GM23338 (cell line): ENCODE measurements at regions not wholly inside any gene's neighbourhood (a gene's known extent, or its start where the extent isn't known, plus 50 kb on each side); places are given as distances from the start of the nearest gene placed in this dataset.

Experiments
- ATAC-seq: fragments of 200-7000 bp; cut with Tn5 transposase; 3 replicates; pipeline ENCODE4 v1.9.1; 2020
- DNase-seq: peaks from one replicate; pipeline ENCODE4 v3.0.0-alpha.2; 2015; ENCODE audit warnings: low spot score
- H2AFZ ChIP-seq: fragments of 200-600 bp; sonication (generic); 2 replicates; pipeline ENCODE4 v1.8.0; 2016; ENCODE audit warnings: antibody characterized with exemption, mild to moderate bottlenecking, moderate library complexity
- H3F3A ChIP-seq: fragments of 200-600 bp; sonication (generic); replicated peaks from 2 replicates; pipeline ENCODE4 v1.8.0; 2017; ENCODE audit warnings: antibody characterized with exemption, mixed run types, low read depth
- H3K27ac ChIP-seq: fragments of 200-600 bp; sonication (generic); 2 replicates; pipeline ENCODE4 v1.6.1; 2016; ENCODE audit warnings: low read depth
- H3K27me3 ChIP-seq: fragments of 200-600 bp; sonication (generic); 2 replicates; pipeline ENCODE4 v1.8.0; 2016; ENCODE audit warnings: mild to moderate bottlenecking, mixed run types, moderate library complexity; ENCODE audit not compliant: insufficient read depth
- H3K36me3 ChIP-seq: fragments of 200-600 bp; sonication (generic); 2 replicates; pipeline ENCODE4 v1.8.0; 2016; ENCODE audit warnings: mild to moderate bottlenecking; ENCODE audit not compliant: insufficient read depth
- H3K4me1 ChIP-seq: fragments of 200-600 bp; sonication (generic); 2 replicates; pipeline ENCODE4 v1.8.0; 2016; ENCODE audit warnings: mild to moderate bottlenecking, moderate library complexity; ENCODE audit not compliant: insufficient read depth
- H3K4me2 ChIP-seq: fragments of 200-600 bp; sonication (generic); 2 replicates; pipeline ENCODE4 v1.7.1; 2017; ENCODE audit warnings: mixed run types
- H3K4me3 ChIP-seq: fragments of 200-600 bp; sonication (generic); 2 replicates; pipeline ENCODE4 v1.6.1; 2016; ENCODE audit warnings: mixed run types
- H3K79me2 ChIP-seq: fragments of 200-600 bp; sonication (generic); replicated peaks from 2 replicates; pipeline ENCODE4 v1.8.0; 2017; ENCODE audit warnings: mild to moderate bottlenecking; ENCODE audit not compliant: insufficient read depth
- H3K9me2 ChIP-seq: fragments of 200-600 bp; sonication (generic); 2 replicates; pipeline ENCODE4 v1.8.0; 2017; ENCODE audit not compliant: insufficient read depth
- H4K20me1 ChIP-seq: fragments of 200-600 bp; sonication (generic); replicated peaks from 2 replicates; pipeline ENCODE4 v1.8.0; 2017; ENCODE audit warnings: mild to moderate bottlenecking; ENCODE audit not compliant: insufficient read depth
- H3K27ac Mint-ChIP-seq: 2 replicates; pipeline ENCODE4 v1.8.0; 2020; ENCODE audit warnings: inconsistent platforms, mild to moderate bottlenecking, moderate library complexity, mixed read lengths
- H3K27me3 Mint-ChIP-seq: 3 replicates; pipeline ENCODE4 v1.8.0; 2022; ENCODE audit warnings: low read depth, mild to moderate bottlenecking, moderate library complexity, mixed read lengths, inconsistent platforms; ENCODE audit not compliant: insufficient read depth, poor library complexity
- H3K36me3 Mint-ChIP-seq: 3 replicates; pipeline ENCODE4 v1.8.0; 2021; ENCODE audit warnings: low read depth, mild to moderate bottlenecking, inconsistent platforms, moderate library complexity, mixed read lengths
- H3K4me1 Mint-ChIP-seq: 3 replicates; pipeline ENCODE4 v1.8.0; 2020; ENCODE audit warnings: mild to moderate bottlenecking, inconsistent platforms, mixed read lengths
- H3K4me3 Mint-ChIP-seq: 3 replicates; pipeline ENCODE4 v1.8.0; 2021; ENCODE audit warnings: moderate library complexity, mild to moderate bottlenecking, inconsistent platforms, mixed read lengths
- H3K9me3 Mint-ChIP-seq: 3 replicates; pipeline ENCODE4 v1.8.0; 2020; ENCODE audit warnings: moderate library complexity, mild to moderate bottlenecking, inconsistent platforms, mixed read lengths
- CREB1 ChIP-seq: fragments of 250-450 bp; sonication (Bioruptor Pico); IDR thresholded peaks from 2 replicates; pipeline ENCODE4 v1.5.0; 2020; ENCODE audit warnings: low read depth, mild to moderate bottlenecking, moderate library complexity
- EZH2 ChIP-seq: fragments of 200-600 bp; sonication (generic); IDR thresholded peaks from one replicate; pipeline ENCODE4 v1.8.0; 2017; ENCODE audit warnings: antibody characterized with exemption, mild to moderate bottlenecking, low read depth; ENCODE audit not compliant: unreplicated experiment
- JUNB ChIP-seq: IDR thresholded peaks from one replicate; pipeline ENCODE4 v1.6.1; 2016; ENCODE audit warnings: antibody characterized with exemption; ENCODE audit not compliant: unreplicated experiment
- NANOG ChIP-seq: IDR thresholded peaks from 2 replicates; pipeline ENCODE4 v1.6.1; 2016; ENCODE audit warnings: antibody characterized with exemption, borderline replicate concordance
- TF ChIP-seq, protein P1 (sequence below): fragments of 250-450 bp; sonication (Bioruptor Pico); IDR thresholded peaks from 2 replicates; pipeline ENCODE4 v1.5.0; 2020; ENCODE audit warnings: mild to moderate bottlenecking, moderate library complexity
- TF ChIP-seq, protein P2 (sequence below): IDR thresholded peaks from one replicate; pipeline ENCODE4 v1.6.1; 2018; ENCODE audit warnings: antibody characterized with exemption; ENCODE audit not compliant: unreplicated experiment
- TF ChIP-seq, protein P3 (sequence below), 2 experiments: fragments of 200-600 bp in 1 of 2; sonication (generic) in 1 of 2; conservative IDR thresholded peaks; 2 replicates each; pipeline versions ENCODE4 v1.5.1 to v1.6.1; 2016 to 2017; ENCODE audit warnings: antibody characterized with exemption in 2 of 2, low read depth in 2 of 2, mild to moderate bottlenecking in 2 of 2, moderate library complexity in 1 of 2

DNA sequence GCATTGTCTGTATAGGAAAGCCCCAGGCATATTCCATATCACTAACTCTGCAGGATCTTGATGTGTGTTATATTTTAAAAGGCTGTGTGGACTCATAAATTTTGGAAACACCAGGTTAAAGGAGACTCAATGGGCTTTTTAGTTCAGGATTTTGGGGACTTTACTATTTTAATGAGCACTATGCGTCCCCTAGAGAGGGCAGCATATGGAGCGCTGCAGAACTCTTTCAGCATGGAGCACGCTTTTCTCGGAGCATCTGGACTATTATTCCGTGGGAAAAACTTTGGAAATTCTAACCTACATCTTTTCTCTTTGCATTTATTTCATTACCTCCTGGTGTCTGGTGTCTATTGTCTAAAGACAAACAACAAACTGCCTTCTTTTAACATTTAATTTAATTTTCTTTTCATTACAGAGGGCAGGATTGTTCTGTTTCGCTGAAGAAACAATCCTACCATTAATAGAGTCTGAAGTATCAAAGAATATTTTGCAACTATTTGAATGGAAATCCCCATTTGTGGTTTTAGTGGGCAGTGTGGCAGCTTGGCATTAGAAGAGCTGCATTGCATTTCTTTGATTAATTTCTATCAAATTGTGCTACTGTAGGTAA lies 399.9 kb upstream of the HSF2 start:
- Mint-ChIP-seq H3K9me3 (peaks cover 9% of the 10 kb centered on the region; the same call in 2 of the 3 replicates), H3K27me3 (no peaks in the 10 kb centered on the region), H3K4me3 (no peak overlapping the region), H3K4me1 (peaks cover 30% of the 10 kb centered on the region), H3K27ac (no peak overlapping the region), H3K36me3 (peaks cover 7% of the 10 kb centered on the region; the same call in 2 of the 3 replicates)
- H4K20me1 ChIP-seq, result no peaks in the 10 kb centered on the region
- TF ChIP-seq JUNB, result no peak
- TF ChIP-seq, protein P1, sequence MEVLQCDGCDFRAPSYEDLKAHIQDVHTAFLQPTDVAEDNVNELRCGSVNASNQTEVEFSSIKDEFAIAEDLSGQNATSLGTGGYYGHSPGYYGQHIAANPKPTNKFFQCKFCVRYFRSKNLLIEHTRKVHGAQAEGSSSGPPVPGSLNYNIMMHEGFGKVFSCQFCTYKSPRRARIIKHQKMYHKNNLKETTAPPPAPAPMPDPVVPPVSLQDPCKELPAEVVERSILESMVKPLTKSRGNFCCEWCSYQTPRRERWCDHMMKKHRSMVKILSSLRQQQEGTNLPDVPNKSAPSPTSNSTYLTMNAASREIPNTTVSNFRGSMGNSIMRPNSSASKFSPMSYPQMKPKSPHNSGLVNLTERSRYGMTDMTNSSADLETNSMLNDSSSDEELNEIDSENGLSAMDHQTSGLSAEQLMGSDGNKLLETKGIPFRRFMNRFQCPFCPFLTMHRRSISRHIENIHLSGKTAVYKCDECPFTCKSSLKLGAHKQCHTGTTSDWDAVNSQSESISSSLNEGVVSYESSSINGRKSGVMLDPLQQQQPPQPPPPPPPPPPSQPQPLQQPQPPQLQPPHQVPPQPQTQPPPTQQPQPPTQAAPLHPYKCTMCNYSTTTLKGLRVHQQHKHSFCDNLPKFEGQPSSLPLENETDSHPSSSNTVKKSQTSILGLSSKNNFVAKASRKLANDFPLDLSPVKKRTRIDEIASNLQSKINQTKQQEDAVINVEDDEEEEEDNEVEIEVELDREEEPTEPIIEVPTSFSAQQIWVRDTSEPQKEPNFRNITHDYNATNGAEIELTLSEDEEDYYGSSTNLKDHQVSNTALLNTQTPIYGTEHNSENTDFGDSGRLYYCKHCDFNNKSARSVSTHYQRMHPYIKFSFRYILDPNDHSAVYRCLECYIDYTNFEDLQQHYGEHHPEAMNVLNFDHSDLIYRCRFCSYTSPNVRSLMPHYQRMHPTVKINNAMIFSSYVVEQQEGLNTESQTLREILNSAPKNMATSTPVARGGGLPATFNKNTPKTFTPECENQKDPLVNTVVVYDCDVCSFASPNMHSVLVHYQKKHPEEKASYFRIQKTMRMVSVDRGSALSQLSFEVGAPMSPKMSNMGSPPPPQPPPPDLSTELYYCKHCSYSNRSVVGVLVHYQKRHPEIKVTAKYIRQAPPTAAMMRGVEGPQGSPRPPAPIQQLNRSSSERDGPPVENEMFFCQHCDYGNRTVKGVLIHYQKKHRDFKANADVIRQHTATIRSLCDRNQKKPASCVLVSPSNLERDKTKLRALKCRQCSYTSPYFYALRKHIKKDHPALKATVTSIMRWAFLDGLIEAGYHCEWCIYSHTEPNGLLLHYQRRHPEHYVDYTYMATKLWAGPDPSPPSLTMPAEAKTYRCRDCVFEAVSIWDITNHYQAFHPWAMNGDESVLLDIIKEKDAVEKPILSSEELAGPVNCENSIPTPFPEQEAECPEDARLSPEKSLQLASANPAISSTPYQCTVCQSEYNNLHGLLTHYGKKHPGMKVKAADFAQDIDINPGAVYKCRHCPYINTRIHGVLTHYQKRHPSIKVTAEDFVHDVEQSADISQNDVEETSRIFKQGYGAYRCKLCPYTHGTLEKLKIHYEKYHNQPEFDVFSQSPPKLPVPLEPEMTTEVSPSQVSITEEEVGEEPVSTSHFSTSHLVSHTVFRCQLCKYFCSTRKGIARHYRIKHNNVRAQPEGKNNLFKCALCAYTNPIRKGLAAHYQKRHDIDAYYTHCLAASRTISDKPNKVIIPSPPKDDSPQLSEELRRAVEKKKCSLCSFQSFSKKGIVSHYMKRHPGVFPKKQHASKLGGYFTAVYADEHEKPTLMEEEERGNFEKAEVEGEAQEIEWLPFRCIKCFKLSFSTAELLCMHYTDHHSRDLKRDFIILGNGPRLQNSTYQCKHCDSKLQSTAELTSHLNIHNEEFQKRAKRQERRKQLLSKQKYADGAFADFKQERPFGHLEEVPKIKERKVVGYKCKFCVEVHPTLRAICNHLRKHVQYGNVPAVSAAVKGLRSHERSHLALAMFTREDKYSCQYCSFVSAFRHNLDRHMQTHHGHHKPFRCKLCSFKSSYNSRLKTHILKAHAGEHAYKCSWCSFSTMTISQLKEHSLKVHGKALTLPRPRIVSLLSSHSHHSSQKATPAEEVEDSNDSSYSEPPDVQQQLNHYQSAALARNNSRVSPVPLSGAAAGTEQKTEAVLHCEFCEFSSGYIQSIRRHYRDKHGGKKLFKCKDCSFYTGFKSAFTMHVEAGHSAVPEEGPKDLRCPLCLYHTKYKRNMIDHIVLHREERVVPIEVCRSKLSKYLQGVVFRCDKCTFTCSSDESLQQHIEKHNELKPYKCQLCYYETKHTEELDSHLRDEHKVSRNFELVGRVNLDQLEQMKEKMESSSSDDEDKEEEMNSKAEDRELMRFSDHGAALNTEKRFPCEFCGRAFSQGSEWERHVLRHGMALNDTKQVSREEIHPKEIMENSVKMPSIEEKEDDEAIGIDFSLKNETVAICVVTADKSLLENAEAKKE (CRISPR knock-in tag), result no peak
- no peak for TF ChIP-seq CREB1
- no peak for TF ChIP-seq EZH2
- TF ChIP-seq, protein P2, sequence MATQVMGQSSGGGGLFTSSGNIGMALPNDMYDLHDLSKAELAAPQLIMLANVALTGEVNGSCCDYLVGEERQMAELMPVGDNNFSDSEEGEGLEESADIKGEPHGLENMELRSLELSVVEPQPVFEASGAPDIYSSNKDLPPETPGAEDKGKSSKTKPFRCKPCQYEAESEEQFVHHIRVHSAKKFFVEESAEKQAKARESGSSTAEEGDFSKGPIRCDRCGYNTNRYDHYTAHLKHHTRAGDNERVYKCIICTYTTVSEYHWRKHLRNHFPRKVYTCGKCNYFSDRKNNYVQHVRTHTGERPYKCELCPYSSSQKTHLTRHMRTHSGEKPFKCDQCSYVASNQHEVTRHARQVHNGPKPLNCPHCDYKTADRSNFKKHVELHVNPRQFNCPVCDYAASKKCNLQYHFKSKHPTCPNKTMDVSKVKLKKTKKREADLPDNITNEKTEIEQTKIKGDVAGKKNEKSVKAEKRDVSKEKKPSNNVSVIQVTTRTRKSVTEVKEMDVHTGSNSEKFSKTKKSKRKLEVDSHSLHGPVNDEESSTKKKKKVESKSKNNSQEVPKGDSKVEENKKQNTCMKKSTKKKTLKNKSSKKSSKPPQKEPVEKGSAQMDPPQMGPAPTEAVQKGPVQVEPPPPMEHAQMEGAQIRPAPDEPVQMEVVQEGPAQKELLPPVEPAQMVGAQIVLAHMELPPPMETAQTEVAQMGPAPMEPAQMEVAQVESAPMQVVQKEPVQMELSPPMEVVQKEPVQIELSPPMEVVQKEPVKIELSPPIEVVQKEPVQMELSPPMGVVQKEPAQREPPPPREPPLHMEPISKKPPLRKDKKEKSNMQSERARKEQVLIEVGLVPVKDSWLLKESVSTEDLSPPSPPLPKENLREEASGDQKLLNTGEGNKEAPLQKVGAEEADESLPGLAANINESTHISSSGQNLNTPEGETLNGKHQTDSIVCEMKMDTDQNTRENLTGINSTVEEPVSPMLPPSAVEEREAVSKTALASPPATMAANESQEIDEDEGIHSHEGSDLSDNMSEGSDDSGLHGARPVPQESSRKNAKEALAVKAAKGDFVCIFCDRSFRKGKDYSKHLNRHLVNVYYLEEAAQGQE, result no peak
- no peak for TF ChIP-seq NANOG
- TF ChIP-seq, protein P3, sequence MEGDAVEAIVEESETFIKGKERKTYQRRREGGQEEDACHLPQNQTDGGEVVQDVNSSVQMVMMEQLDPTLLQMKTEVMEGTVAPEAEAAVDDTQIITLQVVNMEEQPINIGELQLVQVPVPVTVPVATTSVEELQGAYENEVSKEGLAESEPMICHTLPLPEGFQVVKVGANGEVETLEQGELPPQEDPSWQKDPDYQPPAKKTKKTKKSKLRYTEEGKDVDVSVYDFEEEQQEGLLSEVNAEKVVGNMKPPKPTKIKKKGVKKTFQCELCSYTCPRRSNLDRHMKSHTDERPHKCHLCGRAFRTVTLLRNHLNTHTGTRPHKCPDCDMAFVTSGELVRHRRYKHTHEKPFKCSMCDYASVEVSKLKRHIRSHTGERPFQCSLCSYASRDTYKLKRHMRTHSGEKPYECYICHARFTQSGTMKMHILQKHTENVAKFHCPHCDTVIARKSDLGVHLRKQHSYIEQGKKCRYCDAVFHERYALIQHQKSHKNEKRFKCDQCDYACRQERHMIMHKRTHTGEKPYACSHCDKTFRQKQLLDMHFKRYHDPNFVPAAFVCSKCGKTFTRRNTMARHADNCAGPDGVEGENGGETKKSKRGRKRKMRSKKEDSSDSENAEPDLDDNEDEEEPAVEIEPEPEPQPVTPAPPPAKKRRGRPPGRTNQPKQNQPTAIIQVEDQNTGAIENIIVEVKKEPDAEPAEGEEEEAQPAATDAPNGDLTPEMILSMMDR (conservative IDR thresholded peaks at IDR 0.05; ENCODE audit: low read depth in 2 of 2), result no peak
- no peaks in the 10 kb centered on the region for H3K9me2 ChIP-seq
- H3K27ac ChIP-seq, result no peak overlapping the region
- H2AFZ ChIP-seq, result no peak overlapping the region
- ATAC-seq, result peak; percentile 64
- DNase-seq, result peak; percentile 21
- H3K36me3 ChIP-seq, result no peaks in the 10 kb centered on the region
- H3K4me1 ChIP-seq, result peaks cover 37% of the 10 kb centered on the region
- no peaks in the 10 kb centered on the region for H3K79me2 ChIP-seq
- H3K4me2 ChIP-seq, result no peak overlapping the region
- no peaks in the 10 kb centered on the region for H3K27me3 ChIP-seq
- H3F3A ChIP-seq, result no peaks in the 10 kb centered on the region
- no peak overlapping the region for H3K4me3 ChIP-seq
